SU-DHL-6 (cell line): ENCODE measurements at regions not wholly inside any gene's neighbourhood (a gene's known extent, or its start where the extent isn't known, plus 50 kb on each side); places are given as distances from the start of the nearest gene placed in this dataset.

Experiments used
- CTCF ChIP-seq: fragments of 200-600 bp; sonication (generic); IDR thresholded peaks from one replicate; pipeline ENCODE4 v1.5.1; 2017; ENCODE audit warnings: antibody characterized with exemption, mild to moderate bottlenecking, low read length, moderate library complexity; ENCODE audit not compliant: insufficient read depth, poor library complexity, severe bottlenecking
- EZH2phosphoT487 ChIP-seq: fragments of 200-600 bp; sonication (generic), shearing (Covaris generic); conservative IDR thresholded peaks from 2 replicates; pipeline ENCODE4 v1.6.1; 2018; ENCODE audit warnings: mild to moderate bottlenecking, antibody characterized with exemption, low read length, moderate library complexity, mixed read lengths

DNA sequence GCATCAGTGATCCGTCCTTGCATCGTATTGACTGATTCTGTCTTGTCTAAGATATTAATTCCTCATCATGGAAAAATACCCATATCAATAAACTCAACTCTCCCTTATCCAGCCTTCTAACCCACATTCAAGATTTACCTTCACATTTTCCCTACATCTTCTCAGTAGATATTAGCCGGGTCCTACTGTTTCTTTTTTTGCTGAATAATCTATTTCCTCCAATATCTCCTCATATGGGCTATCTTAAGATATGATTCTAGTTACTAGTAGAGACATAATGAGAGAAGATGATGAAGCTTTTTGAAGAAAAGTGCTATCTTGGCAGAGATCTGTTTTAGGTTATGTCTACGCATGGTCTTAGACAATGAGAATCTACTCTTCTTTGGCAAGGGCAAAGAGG is 785.8 kb downstream of the BRINP1 start:
- no peak for TF ChIP-seq CTCF
- TF ChIP-seq EZH2phosphoT487 = no peak
